ENCODE measurements at regions not wholly inside any gene's neighbourhood (a gene's known extent, or its start where the extent isn't known, plus 50 kb on each side); places are given as distances from the start of the nearest gene placed in this dataset.
A peak's percentile ranks its signal among the peaks of the same experiment; 100 is the strongest.

DNA sequence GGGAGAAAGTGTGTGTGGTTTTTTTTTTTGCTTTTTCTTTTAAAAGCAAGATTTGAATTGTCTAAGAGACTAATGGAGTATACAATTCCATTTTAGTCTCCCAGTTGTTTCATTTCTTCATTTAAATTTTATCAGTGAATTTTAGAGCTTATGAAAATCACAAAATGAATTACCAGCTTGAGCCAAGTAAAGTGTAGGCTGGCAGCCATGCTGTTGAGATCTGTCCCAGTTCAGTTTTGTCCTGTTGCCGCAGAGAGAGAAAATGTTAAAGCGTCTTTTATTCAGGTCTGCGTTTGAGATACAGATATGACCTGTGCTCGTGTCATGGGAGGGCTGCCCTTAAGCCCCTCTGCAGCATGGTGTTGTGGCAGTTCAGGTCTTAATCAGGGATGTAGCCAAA, 256.5 kb downstream of the IPO8 start:
- DNase-seq (ENCODE audit: low read depth) (no peak), FAIRE-seq (no peak)
- no peak overlapping the region for H3K4me3 ChIP-seq (ENCODE audit: low read depth, low read length)
- no peaks in the 10 kb centered on the region for H3K27me3 ChIP-seq (ENCODE audit: control insufficient read depth, insufficient read depth, low read length)
- TF ChIP-seq, protein P1, sequence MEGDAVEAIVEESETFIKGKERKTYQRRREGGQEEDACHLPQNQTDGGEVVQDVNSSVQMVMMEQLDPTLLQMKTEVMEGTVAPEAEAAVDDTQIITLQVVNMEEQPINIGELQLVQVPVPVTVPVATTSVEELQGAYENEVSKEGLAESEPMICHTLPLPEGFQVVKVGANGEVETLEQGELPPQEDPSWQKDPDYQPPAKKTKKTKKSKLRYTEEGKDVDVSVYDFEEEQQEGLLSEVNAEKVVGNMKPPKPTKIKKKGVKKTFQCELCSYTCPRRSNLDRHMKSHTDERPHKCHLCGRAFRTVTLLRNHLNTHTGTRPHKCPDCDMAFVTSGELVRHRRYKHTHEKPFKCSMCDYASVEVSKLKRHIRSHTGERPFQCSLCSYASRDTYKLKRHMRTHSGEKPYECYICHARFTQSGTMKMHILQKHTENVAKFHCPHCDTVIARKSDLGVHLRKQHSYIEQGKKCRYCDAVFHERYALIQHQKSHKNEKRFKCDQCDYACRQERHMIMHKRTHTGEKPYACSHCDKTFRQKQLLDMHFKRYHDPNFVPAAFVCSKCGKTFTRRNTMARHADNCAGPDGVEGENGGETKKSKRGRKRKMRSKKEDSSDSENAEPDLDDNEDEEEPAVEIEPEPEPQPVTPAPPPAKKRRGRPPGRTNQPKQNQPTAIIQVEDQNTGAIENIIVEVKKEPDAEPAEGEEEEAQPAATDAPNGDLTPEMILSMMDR (IDR thresholded peaks at IDR 0.05; ENCODE audit: insufficient read depth, low read length, severe bottlenecking) = no peak
- H3K36me3 ChIP-seq (ENCODE audit: control insufficient read depth, insufficient read depth, low read length) = no peaks in the 10 kb centered on the region

DNA sequence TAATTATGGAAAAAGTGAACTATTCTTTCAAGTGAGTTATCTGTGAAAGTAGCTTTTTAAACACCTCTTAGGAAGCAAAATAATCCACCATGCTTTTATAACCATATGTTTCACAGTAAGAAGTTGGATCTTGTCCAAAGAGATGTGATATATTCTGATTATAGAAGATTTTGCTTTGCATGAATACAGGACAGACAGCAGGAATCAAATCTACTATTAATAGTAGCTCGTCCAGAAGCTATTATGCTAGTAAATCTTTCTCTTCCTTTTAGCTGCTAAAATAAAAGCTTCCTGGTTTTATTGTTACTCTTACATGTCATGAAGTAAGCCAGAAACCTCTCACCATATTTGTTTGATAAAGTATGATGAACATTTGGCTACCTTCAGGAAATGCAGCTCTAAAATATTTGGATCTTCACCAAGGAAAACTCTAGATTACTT, 257.0 kb downstream of the IPO8 start:
- FAIRE-seq = no peak
- DNase-seq (ENCODE audit: low read depth) = no peak
- Histone ChIP-seq H3K27me3 (ENCODE audit: control insufficient read depth, insufficient read depth, low read length) (no peaks in the 10 kb centered on the region), H3K4me3 (ENCODE audit: low read depth, low read length) (no peak overlapping the region), H3K36me3 (ENCODE audit: control insufficient read depth, insufficient read depth, low read length) (no peaks in the 10 kb centered on the region)
- TF ChIP-seq, protein P1 (IDR thresholded peaks at IDR 0.05; ENCODE audit: insufficient read depth, low read length, severe bottlenecking) = no peak

DNA sequence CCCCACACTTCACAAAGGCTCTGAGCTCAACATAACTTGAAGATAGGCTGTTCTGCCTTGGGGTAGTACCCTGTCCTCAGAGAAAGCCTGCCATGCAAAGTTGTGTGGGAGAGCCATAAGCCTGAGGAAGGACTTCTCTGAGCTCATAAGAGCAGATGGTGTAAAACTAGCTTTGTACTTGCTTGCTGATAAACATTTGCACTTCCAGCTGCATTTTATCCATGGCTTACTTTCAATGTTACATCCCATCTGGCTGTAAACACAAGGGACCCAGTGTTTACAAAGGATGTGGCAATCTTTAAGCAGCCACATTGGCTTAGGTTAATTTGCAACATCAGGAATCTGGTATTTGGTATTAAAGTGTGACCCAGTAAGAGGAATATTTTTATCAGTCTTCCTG, 258.1 kb downstream of the IPO8 start:
- H3K27me3 ChIP-seq (ENCODE audit: control insufficient read depth, insufficient read depth, low read length) = no peaks in the 10 kb centered on the region
- no peak overlapping the region for H3K4me3 ChIP-seq (ENCODE audit: low read depth, low read length)
- DNase-seq (ENCODE audit: low read depth) (no peak), FAIRE-seq (peak; percentile 32)
- TF ChIP-seq, protein P1 (IDR thresholded peaks at IDR 0.05; ENCODE audit: insufficient read depth, low read length, severe bottlenecking) = no peak
- no peaks in the 10 kb centered on the region for H3K36me3 ChIP-seq (ENCODE audit: control insufficient read depth, insufficient read depth, low read length)

DNA sequence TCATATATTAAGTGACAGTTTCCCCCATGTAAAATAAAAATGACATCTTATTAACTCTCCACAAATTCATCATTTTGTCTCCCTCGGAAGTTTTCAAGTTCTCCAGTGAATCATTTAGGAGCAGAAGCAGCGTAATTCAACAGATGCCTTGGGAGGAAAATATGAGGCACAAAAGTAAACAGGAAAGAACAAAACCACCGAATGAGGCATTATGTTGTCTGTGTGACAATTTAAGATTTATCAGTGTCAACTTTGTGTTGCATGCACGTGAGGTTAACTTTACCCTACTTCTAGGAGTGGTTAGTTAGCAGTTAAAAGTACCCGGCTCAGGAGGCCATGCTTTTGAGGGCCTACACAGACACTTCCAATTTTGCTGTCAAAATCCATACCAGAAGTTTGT, 258.6 kb downstream of the IPO8 start:
- DNase-seq (ENCODE audit: low read depth) = no peak
- TF ChIP-seq, protein P1 (IDR thresholded peaks at IDR 0.05; ENCODE audit: insufficient read depth, low read length, severe bottlenecking) = no peak
- no peaks in the 10 kb centered on the region for H3K27me3 ChIP-seq (ENCODE audit: control insufficient read depth, insufficient read depth, low read length)
- no peak overlapping the region for H3K4me3 ChIP-seq (ENCODE audit: low read depth, low read length)
- no peaks in the 10 kb centered on the region for H3K36me3 ChIP-seq (ENCODE audit: control insufficient read depth, insufficient read depth, low read length)
- FAIRE-seq = no peak

DNA sequence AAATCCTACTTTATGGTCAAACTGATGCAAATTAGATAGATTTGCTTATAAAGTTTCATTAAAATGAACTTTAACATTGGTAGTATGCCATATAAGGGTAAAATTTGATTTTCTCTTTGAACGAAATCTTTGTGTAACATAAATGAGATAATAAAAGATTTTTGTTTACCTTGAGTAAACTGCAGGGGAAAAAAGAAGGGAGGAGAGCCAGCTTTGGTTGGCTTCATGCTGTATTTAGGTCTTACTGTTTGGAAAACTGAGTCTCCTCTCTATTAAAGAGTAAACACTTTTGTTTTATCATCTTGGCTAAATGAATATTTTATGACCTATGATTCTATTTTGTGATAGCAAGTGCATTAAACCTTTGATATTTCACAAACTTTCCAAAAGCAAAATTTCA, 267.6 kb downstream of the IPO8 start:
- Histone ChIP-seq H3K36me3 (ENCODE audit: control insufficient read depth, insufficient read depth, low read length) (no peaks in the 10 kb centered on the region), H3K27me3 (ENCODE audit: control insufficient read depth, insufficient read depth, low read length) (no peaks in the 10 kb centered on the region), H3K4me3 (ENCODE audit: low read depth, low read length) (no peak overlapping the region)
- TF ChIP-seq, protein P1 (IDR thresholded peaks at IDR 0.05; ENCODE audit: insufficient read depth, low read length, severe bottlenecking) = no peak
- no peak for FAIRE-seq
- DNase-seq (ENCODE audit: low read depth) = no peak

DNA sequence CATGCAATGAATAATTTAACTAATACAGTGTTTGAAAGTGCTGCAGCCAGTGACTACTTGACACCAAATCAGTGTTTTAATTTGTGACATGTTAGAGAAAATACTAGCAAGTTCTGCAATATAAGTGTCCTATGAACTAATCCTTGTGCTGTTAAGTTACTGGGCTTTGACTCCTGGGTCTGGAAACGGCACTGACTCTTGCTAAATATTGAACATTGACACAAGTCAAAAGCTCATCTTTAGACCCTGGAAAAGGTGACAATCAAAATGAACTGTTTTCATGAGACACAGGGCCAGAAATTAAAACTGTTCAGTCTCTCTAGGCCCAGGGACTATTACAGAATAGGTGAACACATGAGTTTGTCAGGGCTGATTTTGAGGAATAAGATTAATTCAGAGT, 268.1 kb downstream of the IPO8 start:
- Histone ChIP-seq H3K27me3 (ENCODE audit: control insufficient read depth, insufficient read depth, low read length) (no peaks in the 10 kb centered on the region), H3K4me3 (ENCODE audit: low read depth, low read length) (no peak overlapping the region), H3K36me3 (ENCODE audit: control insufficient read depth, insufficient read depth, low read length) (no peaks in the 10 kb centered on the region)
- DNase-seq (ENCODE audit: low read depth) (no peak), FAIRE-seq (no peak)
- TF ChIP-seq, protein P1 (IDR thresholded peaks at IDR 0.05; ENCODE audit: insufficient read depth, low read length, severe bottlenecking) = no peak
